GM21786 (cell line): ENCODE measurements at regions not wholly inside any gene's neighbourhood (a gene's known extent, or its start where the extent isn't known, plus 50 kb on each side); places are given as distances from the start of the nearest gene placed in this dataset.
"Not testable (repeated sequence)": the region's sequence is repeated elsewhere in the genome, so short reads cannot be mapped to it uniquely, and the experiment has no call there.

Experiments
- ATAC-seq: cut with Tn5 transposase; IDR thresholded peaks from one replicate; pipeline ENCODE4 v1.9.1; 2021; ENCODE audit not compliant: unreplicated experiment

DNA sequence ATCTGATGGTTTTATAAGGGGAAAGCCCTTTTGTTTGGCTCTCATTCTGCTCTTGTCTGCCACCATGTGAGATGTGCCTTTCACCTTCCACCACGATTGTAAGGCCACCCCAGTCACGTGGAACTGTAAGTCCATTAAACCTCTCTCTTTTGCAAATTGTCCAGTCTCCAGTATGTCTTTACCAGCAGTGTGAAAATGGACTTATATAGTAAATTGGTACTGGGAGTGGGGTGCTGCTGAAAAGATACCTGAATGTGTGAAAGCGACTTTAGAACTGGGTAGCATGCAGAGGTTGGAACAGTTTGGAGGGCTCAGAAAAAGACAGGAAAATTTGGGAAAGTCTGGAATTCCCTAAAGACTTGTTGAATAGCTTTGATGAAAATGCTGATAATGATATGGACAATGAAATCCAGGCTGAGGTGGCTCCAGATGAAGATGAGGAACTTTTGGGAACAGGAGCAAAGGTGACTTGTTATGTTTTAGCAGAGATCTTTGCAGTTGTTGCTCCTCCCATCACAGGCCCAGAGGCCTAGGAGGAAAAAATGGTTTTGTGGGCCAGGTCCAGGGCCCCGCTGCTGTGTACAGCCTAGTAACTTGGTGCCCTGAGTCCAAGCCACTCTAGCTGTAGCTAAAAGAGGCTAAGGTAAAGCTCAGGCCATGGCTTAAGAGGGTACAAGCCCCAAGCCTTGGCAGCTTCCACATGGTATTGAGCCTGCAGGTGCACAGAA, 275.7 kb upstream of the NPSR1 start:
- no peak for ATAC-seq

- no peak for ATAC-seq
These were observed 272.6 kb upstream of the NPSR1 start for GRCh38 chr7:34385384-34385783.

GRCh38 chr7:34389332-34390078, 268.5 kb upstream of the NPSR1 start:
- ATAC-seq, result no peak

- no peak for ATAC-seq
These were observed 267.9 kb upstream of the NPSR1 start for GRCh38 chr7:34390103-34390502.

DNA sequence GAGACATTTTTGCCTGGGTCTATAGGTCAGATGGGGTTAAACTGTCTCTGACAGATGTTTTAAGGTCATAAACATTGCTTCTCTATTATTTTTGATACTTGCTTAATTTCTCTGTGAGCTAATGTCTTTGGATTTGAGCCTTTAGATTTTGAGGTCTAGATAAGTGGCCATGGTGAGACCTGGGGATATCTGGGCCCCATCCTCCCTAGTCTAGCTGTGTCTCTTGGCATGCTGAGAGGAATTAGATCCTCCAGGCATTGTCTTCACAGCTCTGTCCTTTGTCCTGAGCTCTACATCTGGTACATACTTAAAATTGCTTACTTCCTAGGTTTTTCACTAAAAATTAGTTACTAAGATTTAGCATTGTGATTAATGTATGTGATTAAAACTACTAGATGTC, 265.0 kb upstream of the NPSR1 start:
- ATAC-seq, result no peak

GRCh38 chr7:34396437-34397064, 261.5 kb upstream of the NPSR1 start:
- peak; percentile 66 for ATAC-seq

GRCh38 chr7:34401776-34402175, 256.2 kb upstream of the NPSR1 start:
- ATAC-seq, result no peak

- no peak for ATAC-seq
These were observed 251.0 kb upstream of the NPSR1 start for GRCh38 chr7:34406848-34407530.

GRCh38 chr7:34407586-34407985, 250.4 kb upstream of the NPSR1 start:
- no peak for ATAC-seq

- ATAC-seq, result no peak
These were observed 240.2 kb upstream of the NPSR1 start for GRCh38 chr7:34417781-34418180.

DNA sequence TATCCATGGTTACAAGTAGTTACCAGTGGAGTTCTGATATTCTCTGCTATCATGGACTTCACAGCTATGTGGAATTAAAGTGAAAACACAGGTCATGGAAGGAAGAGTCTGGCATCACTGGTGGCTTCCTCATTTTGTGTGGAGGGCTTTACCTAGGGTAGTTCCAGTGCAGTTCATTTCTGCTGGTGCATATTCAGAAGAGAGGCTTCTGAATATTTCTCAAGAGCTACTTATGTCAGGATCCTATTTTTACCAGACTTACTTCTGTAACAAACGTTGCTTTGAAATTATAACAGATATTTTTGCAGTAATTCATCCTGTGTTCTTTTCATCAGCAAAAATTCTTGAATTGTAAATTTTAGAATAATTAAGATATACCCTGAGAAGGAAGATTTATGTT, 236.5 kb upstream of the NPSR1 start:
- no peak for ATAC-seq

- no peak for ATAC-seq
These were observed 232.8 kb upstream of the NPSR1 start for GRCh38 chr7:34425194-34425593.

GRCh38 chr7:34425631-34426384, 232.2 kb upstream of the NPSR1 start:
- no peak for ATAC-seq

GRCh38 chr7:34430456-34430855, 227.6 kb upstream of the NPSR1 start:
- no peak for ATAC-seq

DNA sequence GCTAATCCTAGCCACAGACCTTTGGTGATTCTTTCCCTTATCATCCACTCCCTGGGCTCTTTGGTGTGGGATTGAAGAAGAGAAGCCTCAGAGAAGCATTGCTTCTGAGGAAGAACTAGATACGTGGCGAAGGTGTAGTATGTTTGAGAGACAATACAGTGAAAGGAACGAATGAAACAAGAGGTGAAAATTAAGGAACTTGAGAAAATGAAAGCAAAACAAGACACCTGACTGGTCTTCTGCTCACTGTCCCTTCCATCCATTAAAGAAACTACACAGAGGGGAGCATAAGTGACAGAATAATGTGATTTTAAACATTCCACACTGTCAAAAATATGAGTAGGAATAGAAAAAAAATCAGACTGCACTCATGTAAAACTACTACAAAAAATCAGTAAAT, 219.6 kb upstream of the NPSR1 start:
- peak; percentile 61 for ATAC-seq

DNA sequence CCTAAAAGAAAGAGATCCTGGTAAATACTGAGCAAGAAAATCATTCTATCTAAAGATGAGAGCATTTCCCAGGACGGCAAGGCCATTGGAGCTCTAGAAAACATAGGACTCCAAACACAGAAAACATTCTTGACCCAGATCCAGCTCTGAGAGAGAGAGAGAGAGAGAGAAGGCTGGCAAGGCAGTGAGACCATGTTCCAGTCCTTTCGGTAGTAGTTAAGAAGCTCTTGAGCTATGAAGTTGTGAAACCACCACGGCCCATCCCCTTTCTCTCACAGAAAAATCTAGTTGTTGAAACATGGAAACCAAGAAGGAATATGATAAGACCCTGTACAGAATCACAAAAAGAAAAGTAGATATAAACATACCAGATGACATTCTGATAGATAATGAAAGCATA, 212.4 kb upstream of the NPSR1 start:
- ATAC-seq, result no peak

DNA sequence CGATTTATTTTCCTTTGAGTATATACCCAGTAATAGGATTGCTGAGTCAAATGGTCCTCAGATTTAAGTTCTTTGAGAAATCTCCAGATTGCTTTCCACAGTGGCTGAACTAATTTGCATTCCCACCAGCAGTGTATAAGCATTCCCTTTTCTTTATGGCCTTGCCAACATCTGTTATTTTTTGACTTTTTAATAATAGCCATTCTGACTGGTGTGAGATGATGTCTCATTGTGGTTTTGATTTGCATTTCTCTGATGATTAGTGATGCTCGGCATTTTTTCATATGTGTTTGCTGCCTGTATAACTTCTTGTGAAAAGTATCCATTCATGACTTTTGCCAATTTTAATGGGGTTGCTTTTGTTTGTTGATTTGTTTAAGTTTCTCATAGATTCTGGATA, 209.5 kb upstream of the NPSR1 start:
- ATAC-seq, result not testable (repeated sequence)

DNA sequence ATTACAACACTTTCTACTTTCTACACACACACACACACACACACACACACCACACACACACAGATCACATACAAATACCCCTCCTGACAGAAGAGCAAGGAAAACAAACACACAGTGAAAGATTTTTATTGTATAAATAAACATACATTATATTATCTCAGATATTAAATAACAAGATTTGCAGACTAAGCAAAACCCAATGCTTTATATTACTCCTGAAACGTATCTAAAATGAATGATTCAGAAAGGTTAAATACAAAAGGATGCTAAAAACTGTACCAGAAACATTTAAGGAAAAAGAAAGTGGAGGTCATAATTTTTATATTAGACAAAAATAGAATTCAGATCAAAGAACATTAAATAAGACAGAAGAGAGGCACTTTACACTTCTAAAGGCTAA, 208.3 kb upstream of the NPSR1 start:
- no peak for ATAC-seq

DNA sequence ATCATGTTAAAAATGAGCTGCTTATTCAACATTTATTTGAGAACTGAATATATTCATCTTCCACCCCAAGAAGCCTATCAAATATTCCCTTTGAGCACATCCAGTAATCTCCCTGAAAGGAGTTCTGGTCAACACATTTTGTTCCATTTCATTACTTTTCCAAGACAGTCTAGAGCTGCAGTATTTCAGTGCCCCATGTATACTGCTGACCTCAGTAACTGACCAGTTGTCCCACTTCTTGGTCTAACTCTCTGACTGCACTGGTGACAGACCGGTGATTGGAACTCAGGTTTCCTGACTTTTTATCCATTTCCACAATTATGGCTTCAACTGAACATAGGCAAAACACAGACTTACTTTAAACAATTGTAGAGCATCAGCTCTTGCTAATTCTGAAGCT, 206.8 kb upstream of the NPSR1 start:
- no peak for ATAC-seq

- ATAC-seq, result no peak
These were observed 206.1 kb upstream of the NPSR1 start for GRCh38 chr7:34451923-34452322.

DNA sequence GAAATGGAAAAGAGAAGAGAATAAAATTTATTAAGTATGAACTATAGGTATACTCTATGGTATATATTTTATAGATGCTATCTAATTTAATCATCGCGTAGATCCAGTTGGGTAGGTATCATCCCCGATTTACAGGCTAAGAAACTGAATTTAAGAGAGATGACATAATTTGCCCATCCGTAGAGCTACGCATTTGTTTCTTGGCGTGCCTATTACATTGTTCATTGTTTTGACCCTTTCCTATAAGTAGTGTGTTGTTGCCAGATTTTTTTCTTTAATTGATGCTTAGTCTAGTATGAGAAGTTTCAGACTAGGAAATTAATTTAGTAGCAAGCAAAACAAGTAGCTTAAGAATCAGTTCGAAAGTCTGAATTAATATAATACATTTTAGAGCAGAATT, 205.7 kb upstream of the NPSR1 start:
- ATAC-seq, result no peak
